ENCODE measurements at regions not wholly inside any gene's neighbourhood (a gene's known extent, or its start where the extent isn't known, plus 50 kb on each side); places are given as distances from the start of the nearest gene placed in this dataset.

DNA sequence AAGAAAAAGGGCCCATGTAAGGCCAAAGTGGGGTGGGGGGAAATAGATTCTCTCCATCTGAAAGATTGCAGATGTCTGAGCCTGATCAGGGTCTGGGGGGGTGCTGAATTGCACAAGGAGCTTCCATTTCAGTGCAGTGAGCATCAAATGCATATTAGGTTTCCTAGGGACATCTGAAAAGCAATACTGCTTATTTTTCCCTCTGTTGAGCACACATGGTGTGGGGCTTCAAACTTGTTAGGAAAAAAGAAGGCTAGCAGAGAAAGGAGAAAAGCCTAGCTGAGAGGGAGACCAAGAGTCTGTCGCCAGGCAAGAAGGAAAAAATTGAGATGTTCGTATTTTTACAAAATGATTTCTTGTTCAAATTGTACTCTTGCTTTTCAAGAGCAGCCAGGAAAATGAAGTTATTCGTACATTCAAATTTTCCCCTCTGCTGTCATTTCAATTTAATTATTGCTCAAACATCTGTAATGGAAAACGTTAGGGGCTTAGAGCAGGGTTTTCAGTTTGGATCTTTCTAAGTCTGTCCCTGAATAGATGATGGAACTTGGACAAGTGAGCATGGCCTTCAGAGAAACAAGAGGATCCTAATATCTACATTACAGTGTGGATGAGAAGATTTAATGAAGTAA is 191.9 kb upstream of the GAS1 start:
- Histone ChIP-seq H3K4me3 (no peak overlapping the region), H3K27ac (no peak overlapping the region)

DNA sequence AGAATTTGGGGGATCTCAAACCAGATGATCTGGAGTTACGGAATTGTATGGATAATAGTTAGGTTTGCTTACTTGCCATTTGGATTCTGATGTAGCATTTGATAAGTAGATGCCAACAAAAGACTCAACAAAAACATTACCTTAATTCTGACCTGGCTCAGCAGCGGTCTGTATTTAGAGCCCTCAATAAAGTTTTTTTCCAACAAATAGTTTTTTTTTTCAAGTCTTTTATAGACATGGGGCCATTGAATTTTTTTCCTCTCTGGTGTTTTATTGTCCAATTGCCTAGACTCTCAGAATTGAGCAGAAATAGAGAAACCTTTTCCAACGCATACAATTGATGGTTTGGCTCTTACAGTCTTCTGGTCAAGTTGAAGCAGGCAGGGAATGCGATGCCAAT is 192.8 kb upstream of the GAS1 start:
- Histone ChIP-seq H3K4me3 (no peak overlapping the region), H3K27ac (peak overlapping the region in 1 of 21 experiments; percentile 5)

DNA sequence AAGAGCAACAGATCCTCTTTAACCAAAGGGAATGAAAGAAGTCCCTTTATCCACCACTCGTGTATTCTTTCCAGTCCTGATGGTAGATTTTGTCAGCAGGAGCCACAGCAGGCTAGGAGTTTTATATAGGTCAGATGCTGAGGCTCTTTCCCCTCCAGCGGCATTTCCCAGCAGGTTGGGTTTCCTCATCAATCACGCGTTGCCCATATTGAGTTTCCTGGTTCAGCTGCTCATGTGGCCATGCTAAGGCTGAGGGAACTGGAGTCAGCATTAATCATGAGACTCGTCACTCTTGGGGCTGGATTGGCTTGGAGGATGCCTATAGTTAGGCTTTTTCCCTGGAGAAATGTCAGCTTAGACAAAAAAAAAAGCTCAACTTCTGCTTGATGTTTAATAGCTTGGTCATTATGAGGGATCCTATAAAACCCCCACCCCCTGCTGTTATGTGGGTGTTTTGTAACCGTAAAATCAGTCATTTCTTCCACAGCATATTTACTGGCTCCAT is 193.4 kb upstream of the GAS1 start:
- peak overlapping the region in 1 of 21 experiments; percentile 5 for H3K27ac ChIP-seq
- H3K4me3 ChIP-seq: no peak overlapping the region

DNA sequence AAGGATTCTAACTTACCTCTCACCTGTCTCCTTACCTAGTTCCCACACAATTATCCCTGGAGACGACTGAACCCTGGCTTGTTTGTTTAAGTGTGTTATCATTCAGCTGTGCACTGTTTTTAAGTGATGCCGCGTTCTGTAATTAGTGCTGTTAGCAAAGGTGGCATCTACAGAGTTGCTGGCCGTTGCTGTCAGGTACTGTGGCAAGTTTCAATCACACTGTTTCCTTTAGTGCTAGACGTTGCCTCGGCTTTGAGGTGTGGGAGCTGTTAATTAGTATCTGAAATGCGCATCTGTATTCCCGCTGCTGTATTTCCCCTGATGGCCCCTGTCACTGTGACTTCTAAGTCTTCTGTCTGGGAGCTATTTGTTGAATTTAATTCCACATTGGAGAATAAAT is 193.8 kb upstream of the GAS1 start:
- H3K27ac ChIP-seq: no peak overlapping the region
- no peak overlapping the region for H3K4me3 ChIP-seq

DNA sequence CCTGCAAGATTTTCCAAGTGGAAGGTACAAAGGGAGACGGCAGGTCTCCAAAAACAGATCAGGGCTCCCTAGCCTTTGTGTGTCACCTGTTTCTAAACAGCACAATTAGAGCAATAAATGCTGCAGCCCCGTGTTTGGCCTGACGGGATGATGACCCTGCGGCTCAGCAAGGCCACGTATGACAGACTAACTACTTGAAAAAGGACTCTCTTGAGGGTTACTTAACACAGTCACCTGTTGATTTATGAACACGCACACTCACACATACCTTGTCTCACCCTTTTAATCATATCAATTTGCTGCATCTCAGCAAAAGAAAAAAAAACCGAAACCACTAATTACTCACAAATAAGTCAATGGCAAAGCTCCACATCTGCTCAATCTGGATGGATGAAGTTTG is 199.6 kb upstream of the GAS1 start:
- no peak overlapping the region for H3K27ac ChIP-seq
- no peak overlapping the region for H3K4me3 ChIP-seq

DNA sequence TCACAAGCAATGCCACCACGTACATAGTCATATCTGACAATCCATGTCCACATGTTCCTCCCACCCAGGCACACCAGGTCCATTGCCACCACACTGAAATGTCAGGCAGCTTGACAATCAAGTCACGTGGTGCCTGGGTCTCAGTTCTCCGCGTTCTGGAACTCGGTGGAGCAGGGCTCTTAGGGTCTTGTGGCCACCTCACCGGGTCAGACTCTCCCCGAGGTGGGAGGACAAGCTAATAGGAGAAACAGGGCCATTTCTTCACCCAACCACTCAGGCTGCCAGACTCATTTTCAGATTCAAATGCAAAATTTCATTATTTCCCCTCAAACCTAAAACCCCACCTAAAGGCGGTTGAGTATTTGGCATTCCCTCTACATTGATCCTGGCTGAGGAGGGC is 200.5 kb upstream of the GAS1 start:
- H3K4me3 ChIP-seq: peak overlapping the region in 2 of 7 experiments; percentile 27 to 31
- peak overlapping the region in 20 of 21 experiments; percentile 32 to 92 (median 77) for H3K27ac ChIP-seq

DNA sequence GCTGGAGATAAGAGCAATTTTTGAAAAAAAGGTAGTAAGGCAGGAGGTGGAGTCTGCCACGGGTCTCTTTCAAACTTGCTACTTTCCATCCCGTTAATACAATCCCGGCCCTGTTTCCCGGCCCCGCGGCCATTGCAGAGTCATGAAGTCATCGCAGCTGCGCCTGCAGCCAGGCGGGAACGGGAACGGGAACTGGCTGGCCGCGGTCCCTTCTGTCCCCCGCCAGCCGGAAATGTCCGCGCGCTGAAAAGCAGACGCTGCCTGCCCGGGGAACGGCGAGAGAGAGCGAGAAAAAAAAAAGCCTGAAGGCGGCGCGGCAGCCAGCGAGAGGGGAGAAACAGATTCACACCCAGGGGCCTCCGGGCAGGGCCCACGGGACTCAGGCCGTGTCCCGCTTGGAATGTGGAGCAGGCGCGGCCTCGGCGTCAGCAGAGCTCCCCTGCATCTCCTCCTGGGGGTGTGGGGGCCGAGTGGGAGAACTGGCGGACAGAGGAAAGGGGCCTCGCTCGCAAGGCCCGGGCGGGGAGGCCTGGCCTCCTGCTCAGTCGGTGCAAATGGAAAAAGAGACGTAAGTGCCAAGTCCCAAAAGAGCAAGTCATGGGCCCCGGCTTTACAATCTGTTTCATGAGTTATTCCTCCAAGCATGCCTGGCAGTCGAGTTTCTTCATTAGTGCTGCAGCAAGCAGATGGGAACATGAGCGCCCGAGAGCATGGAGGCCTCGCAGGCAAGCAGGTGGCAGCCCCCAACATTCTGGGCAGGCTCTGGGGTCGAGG is 201.2 kb upstream of the GAS1 start:
- Histone ChIP-seq H3K4me3 (peak overlapping the region; percentile 6 to 31 (median 15)), H3K27ac (peak overlapping the region in 20 of 21 experiments; percentile 32 to 92 (median 77))

DNA sequence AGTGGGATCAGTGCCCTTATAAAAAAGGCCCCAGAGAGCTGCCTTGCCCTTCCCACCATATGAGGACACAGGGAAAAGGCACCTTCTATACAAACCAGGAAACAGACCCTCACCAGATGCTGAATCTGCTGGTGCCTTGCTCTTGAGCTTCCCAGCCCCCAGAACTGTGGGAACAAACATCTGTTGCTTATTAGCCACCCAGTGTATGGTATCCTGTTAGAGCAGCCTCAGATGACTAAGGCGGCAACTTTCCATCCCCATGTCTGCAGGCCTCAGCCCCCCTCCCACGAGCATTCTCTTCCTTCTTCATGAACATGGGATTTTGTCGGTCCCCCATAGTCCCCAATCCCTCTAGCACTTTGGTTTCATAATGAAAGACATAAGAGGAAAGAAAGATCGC is 202.5 kb upstream of the GAS1 start:
- Histone ChIP-seq H3K27ac (peak overlapping the region in 7 of 21 experiments; percentile 13 to 92 (median 84)), H3K4me3 (no peak overlapping the region)

DNA sequence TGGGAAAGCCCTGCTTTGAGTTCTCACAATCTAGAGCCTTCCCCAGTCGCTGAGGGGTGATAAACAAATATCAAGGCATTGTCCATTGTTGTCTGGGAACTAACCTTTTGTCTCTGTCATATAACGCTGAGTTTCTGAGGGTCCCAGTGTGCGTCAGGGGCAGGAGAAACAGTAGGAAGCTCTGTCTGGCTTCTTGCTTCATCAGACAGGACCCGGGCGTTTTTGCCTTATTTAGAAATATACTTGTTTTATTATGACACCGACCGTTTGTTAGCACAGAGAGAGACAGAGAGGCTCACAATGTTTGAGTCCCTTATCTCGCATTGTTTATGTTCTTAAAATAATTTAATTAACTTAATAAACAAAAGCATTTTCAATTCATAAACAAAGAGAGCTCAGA is 204.9 kb upstream of the GAS1 start:
- Histone ChIP-seq H3K4me3 (no peak overlapping the region), H3K27ac (no peak overlapping the region)

DNA sequence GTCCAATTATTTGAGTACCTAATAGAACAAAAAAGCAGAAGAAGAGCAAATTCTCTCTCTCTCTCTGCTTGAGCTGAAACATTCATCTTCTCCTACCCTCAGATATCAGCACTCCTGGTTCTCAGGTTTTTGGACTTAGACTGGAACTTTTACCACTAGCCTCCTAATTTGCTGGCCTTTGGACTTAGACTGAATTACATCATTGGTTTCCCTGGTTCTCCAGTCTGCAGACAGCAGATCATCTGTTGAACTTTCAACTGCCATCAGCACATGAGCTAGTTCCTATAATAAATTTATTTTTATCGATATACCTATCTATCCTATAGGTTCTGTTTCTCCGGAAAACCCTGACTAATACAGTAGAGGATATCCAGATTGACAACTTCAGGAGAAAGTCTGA is 208.9 kb upstream of the GAS1 start:
- H3K27ac ChIP-seq: no peak overlapping the region

DNA sequence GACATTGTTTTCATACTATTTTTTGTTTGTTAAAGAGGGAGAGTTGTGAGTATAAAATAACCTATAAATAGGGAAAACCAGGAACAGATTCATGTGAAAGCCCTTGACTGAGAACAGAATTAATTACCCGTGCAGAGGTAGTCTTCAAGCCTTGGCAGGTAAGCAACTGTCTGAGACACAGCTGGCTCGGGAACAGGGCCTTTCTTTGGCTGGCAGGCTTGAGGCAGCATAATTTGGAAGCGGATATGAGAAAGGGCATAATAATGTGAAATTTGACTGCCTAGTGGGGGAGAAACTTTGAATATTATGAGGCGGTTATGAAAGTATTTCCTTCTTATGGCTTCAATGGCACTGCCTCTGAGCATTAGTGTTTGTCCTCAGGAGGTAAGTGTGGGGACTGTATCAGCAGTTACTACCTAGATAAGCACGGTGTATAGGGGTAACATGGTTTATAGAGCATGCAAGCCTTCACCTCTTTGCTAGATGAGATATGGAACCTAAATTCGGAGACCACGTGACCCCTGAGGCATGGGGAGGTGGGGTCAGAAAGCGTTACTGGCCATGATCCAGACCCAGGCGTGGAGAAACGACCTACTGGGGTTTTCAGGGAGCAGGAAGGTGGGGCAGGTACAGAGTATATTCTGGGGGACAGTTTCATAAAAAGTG is 210.2 kb upstream of the GAS1 start:
- no peak overlapping the region for H3K4me3 ChIP-seq
- peak overlapping the region in 4 of 21 experiments; percentile 12 to 32 (median 21) for H3K27ac ChIP-seq

More for the DNA sequence above, 208.9 kb upstream of the GAS1 start:
- no peak overlapping the region for H3K4me3 ChIP-seq

DNA sequence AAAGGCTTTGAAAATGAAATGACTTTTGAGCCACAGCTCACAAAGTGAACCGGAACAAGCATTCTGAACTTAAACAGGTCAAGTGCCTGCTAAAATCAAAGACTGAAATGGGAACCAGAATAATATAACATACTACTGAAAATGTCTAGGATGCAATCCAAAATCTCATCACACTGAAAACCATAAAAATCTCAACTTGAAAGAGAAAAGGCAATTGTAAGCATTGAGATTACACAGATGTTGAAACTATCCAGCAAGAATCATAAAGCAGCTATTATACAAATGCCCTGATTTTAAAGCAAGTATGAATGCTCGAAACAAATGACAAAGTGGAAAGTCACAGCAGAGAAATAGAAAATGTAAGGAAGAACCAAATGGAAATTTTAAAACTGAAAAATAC is 211.5 kb upstream of the GAS1 start:
- no peak overlapping the region for H3K27ac ChIP-seq

DNA sequence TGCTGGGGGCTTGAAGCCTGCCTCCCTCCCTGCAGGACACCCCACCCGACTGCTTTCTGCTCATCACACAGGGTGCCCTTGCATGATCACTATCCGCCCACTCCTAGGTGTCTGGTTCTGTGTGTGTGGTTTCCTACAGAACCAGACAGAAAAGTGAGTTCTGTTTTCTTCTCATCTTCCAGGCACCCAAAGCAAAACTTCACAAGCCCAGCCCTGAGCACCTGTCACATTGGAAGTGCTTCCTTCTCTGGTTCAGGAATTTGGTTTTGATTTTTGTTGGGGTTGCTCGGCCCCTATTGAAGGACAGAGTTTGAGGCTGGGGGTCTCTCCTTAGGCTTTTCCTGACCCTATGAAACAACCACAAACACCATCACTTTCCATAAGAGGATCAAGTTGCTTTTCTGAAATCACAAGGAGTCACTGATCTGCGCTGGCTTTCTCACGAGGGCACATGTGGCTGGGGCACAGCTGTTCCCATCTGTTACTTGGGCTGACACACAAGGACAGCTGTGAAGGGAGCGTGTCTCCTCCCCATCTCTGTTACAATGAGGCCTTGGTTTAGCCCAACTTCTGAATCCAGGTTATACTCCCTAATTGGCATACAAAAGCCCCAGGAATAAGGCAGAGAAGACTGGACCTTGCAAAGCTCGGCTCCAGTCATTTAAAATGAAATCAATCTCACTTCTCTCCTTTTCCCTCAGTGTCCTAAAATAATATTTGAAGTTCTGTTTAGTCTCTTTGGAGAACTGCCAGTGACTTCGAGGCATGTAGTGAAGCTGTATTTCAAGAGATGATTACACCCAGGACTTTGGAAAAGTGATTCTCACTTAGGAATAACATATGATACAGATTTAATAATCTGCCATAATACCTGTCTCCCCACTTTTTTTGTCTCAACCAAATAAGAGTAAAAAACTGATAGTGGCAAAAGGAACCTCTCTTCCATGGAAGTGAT is 213.1 kb upstream of the GAS1 start:
- no peak overlapping the region for H3K4me3 ChIP-seq
- no peak overlapping the region for H3K27ac ChIP-seq

More for the DNA sequence above, 211.5 kb upstream of the GAS1 start:
- no peak overlapping the region for H3K4me3 ChIP-seq

DNA sequence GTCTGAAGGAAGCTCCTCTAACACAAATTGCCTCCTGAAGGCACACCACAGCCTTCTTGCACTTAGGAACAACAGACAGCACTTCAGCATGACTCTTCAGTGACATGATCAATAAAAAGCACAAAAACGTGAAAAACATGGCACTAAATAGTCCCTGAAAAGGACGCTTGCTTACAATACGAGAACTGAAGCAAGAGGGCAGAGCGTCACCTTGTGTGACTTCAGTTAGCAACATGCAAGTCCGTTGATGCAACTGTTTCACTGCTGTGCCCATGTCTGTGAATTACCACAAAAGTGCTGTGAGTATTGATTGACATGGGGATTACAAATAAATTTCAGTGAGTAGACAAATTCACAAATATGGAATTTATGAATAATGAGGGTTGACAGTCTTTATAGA is 219.9 kb upstream of the GAS1 start:
- H3K27ac ChIP-seq: no peak overlapping the region
- H3K4me3 ChIP-seq: no peak overlapping the region

DNA sequence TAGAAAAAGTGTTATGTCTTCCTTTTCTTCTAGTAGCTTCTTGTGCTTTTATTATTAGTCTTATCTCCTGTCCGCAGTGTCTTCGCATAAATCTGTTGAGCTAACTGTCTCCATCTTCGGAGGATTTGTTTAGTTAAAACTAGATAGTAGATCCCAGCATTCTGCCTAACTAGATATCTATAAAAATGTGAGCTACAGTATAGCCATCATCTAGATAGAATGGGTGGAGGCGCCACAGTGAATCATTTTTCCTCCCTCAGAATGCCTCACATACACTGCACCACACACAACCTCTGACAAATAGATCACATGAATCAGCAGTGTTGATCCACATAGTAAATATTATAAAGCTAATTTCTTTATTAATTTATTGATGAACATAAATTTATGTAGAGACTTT is 220.3 kb upstream of the GAS1 start:
- no peak overlapping the region for H3K4me3 ChIP-seq
- no peak overlapping the region for H3K27ac ChIP-seq

DNA sequence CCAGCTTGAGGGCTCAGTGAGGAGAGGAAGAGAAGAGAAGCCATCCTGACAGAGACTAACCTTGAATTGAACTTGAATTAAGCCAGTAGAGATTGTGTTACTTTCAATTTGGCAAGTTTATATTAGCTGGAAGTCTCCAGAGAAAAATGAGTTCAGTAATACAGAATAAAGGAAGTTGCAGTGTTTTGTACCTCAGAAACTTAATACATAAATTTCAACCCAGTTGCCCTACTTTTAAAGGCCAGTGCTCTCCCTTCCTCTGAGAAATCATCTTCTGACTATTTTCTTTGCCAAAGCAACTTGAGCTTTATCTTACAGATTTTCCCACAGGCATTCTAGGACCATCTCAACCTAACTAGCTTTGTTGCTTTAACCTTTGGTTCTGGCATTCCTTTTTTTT is 231.0 kb upstream of the GAS1 start:
- no peak overlapping the region for H3K27ac ChIP-seq
- no peak overlapping the region for H3K4me3 ChIP-seq

DNA sequence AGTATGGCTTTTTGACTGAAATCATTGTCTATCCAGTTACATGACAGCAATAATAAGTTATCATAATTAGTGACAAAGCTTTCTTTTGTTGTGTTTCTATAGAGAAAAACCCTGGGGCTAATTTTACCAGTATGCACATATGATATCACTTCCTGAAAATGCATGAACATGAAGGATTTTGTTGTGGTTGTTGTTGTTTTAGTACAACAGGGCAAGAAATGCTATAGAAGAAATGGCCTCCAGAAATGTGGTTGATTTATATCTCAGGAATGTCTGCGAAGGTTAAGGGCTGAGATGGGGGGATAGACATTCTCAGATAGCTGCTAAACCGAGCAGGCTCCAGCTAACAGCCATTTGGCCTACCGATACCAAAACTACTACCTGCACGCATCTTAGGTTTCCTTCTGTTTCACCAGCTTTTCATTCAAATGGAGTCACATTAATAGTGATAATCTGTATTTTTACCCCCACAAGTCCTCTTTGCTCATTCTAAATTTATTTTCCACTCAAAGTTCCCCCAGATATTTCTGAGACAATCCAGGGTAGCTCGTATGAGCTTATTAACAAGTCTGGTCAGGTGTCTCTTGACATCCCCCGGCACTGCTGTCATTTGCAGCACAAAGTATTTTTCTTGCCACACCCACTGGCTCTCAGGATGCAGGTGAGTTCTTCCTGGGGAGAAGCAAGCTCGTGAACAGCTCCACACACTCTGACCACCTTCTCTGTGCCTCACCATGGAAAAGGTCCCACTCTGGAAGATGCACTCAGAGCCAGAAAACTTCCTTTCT is 232.4 kb upstream of the GAS1 start:
- Histone ChIP-seq H3K27ac (peak overlapping the region in 2 of 21 experiments; percentile 39 to 61), H3K4me3 (no peak overlapping the region)

DNA sequence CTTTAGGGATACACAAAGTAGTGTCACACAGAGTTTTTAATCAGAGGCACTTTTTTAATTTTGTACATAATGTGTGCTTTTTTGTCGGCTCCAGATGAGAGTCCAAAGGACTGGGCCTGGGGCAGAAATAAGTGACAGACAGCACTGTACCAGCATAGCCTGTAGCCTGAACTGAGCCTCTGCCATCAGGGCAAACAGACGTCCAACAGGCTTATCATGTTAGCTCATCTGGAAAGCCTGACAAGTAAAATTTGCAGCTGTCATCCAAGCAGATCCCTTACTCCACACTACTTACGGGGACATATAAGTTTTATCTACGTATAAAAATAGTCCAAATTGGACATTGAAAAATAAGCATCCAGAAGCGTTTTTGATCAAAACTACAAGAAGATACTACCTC is 233.1 kb upstream of the GAS1 start:
- Histone ChIP-seq H3K4me3 (no peak overlapping the region), H3K27ac (peak overlapping the region in 2 of 21 experiments; percentile 0 to 61)

DNA sequence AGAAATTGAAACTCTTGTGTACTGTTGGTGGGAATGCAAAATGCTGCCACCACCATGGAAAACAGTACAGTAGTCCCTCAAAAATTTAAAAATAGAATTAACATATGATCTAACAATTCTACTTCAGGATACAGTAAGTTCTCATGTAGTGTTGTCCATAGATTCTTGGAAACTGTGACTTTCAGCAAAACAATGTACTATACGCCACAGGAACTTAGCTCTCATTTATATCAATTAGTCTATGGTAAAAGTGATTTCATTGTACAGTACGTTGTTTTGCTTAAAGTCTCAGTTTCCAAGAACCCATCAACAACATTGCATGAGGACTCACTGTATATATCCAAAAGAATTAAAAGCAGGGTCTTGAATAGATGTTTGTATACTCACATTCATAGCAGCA is 233.5 kb upstream of the GAS1 start:
- Histone ChIP-seq H3K27ac (peak overlapping the region in 2 of 21 experiments; percentile 0 to 61), H3K4me3 (no peak overlapping the region)
